ENCODE measurements at regions not wholly inside any gene's neighbourhood (a gene's known extent, or its start where the extent isn't known, plus 50 kb on each side); places are given as distances from the start of the nearest gene placed in this dataset.
"Not testable (repeated sequence)": the region's sequence is repeated elsewhere in the genome, so short reads cannot be mapped to it uniquely, and the experiment has no call there.

- TF ChIP-seq POLR2A (IDR thresholded peaks at IDR 0.05); CTCF (IDR thresholded peaks at IDR 0.05 in 4 of 5, conservative IDR thresholded peaks at IDR 0.05 in 1 of 5): not testable (repeated sequence)
Measured at GRCh38 chr14:19289669-19290068, 144.5 kb downstream of the POTEG start.

Data from gastrocnemius medialis (tissue), 4 donors.